ENCODE measurements at regions not wholly inside any gene's neighbourhood (a gene's known extent, or its start where the extent isn't known, plus 50 kb on each side); places are given as distances from the start of the nearest gene placed in this dataset.

GRCh38 chr2:236666646-236667204 lies 97.1 kb downstream of the ACKR3 start:
- H3K27ac ChIP-seq (ENCODE audit: low read depth, low read length), result no peak overlapping the region
- TF ChIP-seq CTCF (IDR thresholded peaks at IDR 0.05; ENCODE audit: extremely low read depth, low read depth, low read length), result no peak
- peaks cover 10% of the 10 kb centered on the region for H3K27me3 ChIP-seq (ENCODE audit: insufficient read depth, low read length)
- no peak overlapping the region for H3K4me2 ChIP-seq (ENCODE audit: insufficient read depth, low read length)
- no peak for DNase-seq (ENCODE audit: insufficient read length, low spot score, missing footprints)
- H4K20me1 ChIP-seq (ENCODE audit: insufficient read depth, low read length), result no peaks in the 10 kb centered on the region
- H3K36me3 ChIP-seq (ENCODE audit: insufficient read depth, low read length), result no peaks in the 10 kb centered on the region
- H2AFZ ChIP-seq (ENCODE audit: low read length), result no peak overlapping the region
- H3K4me1 ChIP-seq (ENCODE audit: insufficient read depth, low read length), result peaks cover 31% of the 10 kb centered on the region
- H3K9me3 ChIP-seq (ENCODE audit: low read depth, low read length), result peaks cover 3% of the 10 kb centered on the region
- H3K4me3 ChIP-seq (ENCODE audit: insufficient read depth, low read length), result no peak overlapping the region
- H3K79me2 ChIP-seq (ENCODE audit: insufficient read depth, low read length), result no peaks in the 10 kb centered on the region

GRCh38 chr2:236667526-236667925 lies 97.9 kb downstream of the ACKR3 start:
- Histone ChIP-seq H3K9me3 (ENCODE audit: low read depth, low read length) (peaks cover 3% of the 10 kb centered on the region), H3K4me2 (ENCODE audit: insufficient read depth, low read length) (no peak overlapping the region), H3K4me3 (ENCODE audit: insufficient read depth, low read length) (no peak overlapping the region), H3K79me2 (ENCODE audit: insufficient read depth, low read length) (no peaks in the 10 kb centered on the region), H3K27me3 (ENCODE audit: insufficient read depth, low read length) (peaks cover 10% of the 10 kb centered on the region), H2AFZ (ENCODE audit: low read length) (no peak overlapping the region), H3K4me1 (ENCODE audit: insufficient read depth, low read length) (peaks cover 23% of the 10 kb centered on the region), H3K27ac (ENCODE audit: low read depth, low read length) (no peak overlapping the region), H3K36me3 (ENCODE audit: insufficient read depth, low read length) (no peaks in the 10 kb centered on the region), H4K20me1 (ENCODE audit: insufficient read depth, low read length) (no peaks in the 10 kb centered on the region)
- no peak for TF ChIP-seq CTCF (IDR thresholded peaks at IDR 0.05; ENCODE audit: extremely low read depth, low read depth, low read length)
- peak; percentile 17 for DNase-seq (ENCODE audit: insufficient read length, low spot score, missing footprints)

GRCh38 chr2:236668531-236668969 lies 98.9 kb downstream of the ACKR3 start:
- DNase-seq (ENCODE audit: insufficient read length, low spot score, missing footprints), result no peak
- H4K20me1 ChIP-seq (ENCODE audit: insufficient read depth, low read length), result no peaks in the 10 kb centered on the region
- H3K79me2 ChIP-seq (ENCODE audit: insufficient read depth, low read length), result no peaks in the 10 kb centered on the region
- H3K9me3 ChIP-seq (ENCODE audit: low read depth, low read length), result peaks cover 3% of the 10 kb centered on the region
- H3K4me3 ChIP-seq (ENCODE audit: insufficient read depth, low read length), result no peak overlapping the region
- H3K27me3 ChIP-seq (ENCODE audit: insufficient read depth, low read length), result peaks cover 10% of the 10 kb centered on the region
- no peak for TF ChIP-seq CTCF (IDR thresholded peaks at IDR 0.05; ENCODE audit: extremely low read depth, low read depth, low read length)
- H3K27ac ChIP-seq (ENCODE audit: low read depth, low read length), result no peak overlapping the region
- H3K4me1 ChIP-seq (ENCODE audit: insufficient read depth, low read length), result peaks cover 13% of the 10 kb centered on the region
- no peaks in the 10 kb centered on the region for H3K36me3 ChIP-seq (ENCODE audit: insufficient read depth, low read length)
- no peak overlapping the region for H3K4me2 ChIP-seq (ENCODE audit: insufficient read depth, low read length)
- no peak overlapping the region for H2AFZ ChIP-seq (ENCODE audit: low read length)

- TF ChIP-seq CTCF (IDR thresholded peaks at IDR 0.05; ENCODE audit: extremely low read depth, low read depth, low read length), result no peak
- no peaks in the 10 kb centered on the region for H3K36me3 ChIP-seq (ENCODE audit: insufficient read depth, low read length)
Observed at GRCh38 chr2:236670235-236670620, 100.6 kb downstream of the ACKR3 start.

More at GRCh38 chr2:236670235-236670620, 100.6 kb downstream of the ACKR3 start:
- Histone ChIP-seq H2AFZ (ENCODE audit: low read length) (no peak overlapping the region), H3K9me3 (ENCODE audit: low read depth, low read length) (peaks cover 3% of the 10 kb centered on the region), H3K27me3 (ENCODE audit: insufficient read depth, low read length) (peaks cover 10% of the 10 kb centered on the region), H3K79me2 (ENCODE audit: insufficient read depth, low read length) (no peaks in the 10 kb centered on the region), H3K4me1 (ENCODE audit: insufficient read depth, low read length) (peaks cover 12% of the 10 kb centered on the region), H3K4me3 (ENCODE audit: insufficient read depth, low read length) (no peak overlapping the region), H4K20me1 (ENCODE audit: insufficient read depth, low read length) (no peaks in the 10 kb centered on the region), H3K27ac (ENCODE audit: low read depth, low read length) (no peak overlapping the region), H3K4me2 (ENCODE audit: insufficient read depth, low read length) (no peak overlapping the region)
- DNase-seq (ENCODE audit: insufficient read length, low spot score, missing footprints), result no peak
